GM21447 (cell line): ENCODE measurements at regions not wholly inside any gene's neighbourhood (a gene's known extent, or its start where the extent isn't known, plus 50 kb on each side); places are given as distances from the start of the nearest gene placed in this dataset.
A peak's percentile ranks its signal among the peaks of the same experiment; 100 is the strongest.

ENCODE experiments used
- ATAC-seq: cut with Tn5 transposase; IDR thresholded peaks from one replicate; pipeline ENCODE4 v1.9.1; 2021; ENCODE audit not compliant: unreplicated experiment

GRCh38 chr13:40434516-40435397 is 231.7 kb downstream of the FOXO1 start:
- no peak for ATAC-seq

- no peak for ATAC-seq
Measured at GRCh38 chr13:40438022-40438680, 228.3 kb downstream of the FOXO1 start.

DNA sequence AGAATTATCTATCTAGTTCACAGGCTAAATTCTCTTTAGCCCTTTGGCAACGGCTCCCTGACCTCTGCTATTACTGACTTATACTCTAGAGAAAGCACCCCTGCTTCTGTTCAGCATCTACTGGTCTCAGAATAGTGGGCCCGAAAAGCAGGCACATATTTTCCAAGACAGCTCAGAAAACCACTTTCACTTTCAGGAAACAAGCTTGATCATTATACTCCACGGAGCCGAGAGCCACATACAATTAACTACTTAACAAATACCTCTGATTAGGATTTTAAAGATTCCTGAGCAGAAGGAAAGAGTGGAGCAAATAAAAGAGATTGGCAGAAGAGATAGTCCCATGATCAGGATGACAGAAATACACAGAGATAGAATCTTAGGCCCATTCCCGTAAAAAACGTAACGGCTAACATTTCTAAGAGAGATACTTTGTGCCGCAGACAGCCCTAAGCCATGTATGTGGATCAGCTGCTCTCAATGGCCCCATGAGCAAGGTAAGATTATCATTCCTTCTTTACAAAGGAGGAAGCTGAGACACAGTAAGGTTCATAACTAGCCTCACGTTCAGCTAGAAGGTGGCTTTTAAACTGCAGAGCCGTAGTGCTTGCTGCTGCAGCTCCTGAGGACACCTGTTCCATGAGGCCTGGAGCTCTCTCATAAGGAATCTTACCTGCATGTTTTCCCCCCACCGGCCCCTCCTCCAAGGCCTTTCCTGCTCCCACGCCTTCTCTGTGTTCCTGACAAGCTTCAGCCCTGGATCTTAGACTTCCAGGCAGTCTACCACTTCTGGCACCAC is 227.2 kb downstream of the FOXO1 start:
- ATAC-seq = no peak

- no peak for ATAC-seq
Measured at GRCh38 chr13:40439928-40440327, 226.5 kb downstream of the FOXO1 start.

GRCh38 chr13:40440990-40441820 is 225.2 kb downstream of the FOXO1 start:
- no peak for ATAC-seq

DNA sequence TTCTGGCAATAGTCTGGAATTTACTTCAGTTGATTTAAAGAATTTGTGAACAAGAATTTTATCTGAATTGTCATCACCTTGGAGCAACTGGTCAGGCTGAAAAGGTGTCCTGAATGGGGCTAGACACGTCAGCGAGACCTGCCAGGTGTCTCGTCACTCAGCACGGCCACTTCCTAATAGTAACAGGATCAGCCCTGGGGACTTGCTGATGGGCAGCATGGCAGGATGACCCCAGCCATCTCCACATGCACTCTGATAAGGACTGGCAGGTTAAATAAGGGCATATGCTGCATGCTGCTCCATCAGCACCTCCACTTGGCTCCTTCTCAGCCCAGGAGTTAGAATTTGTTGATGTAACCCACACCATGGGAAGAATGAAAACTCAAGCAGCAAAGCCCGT is 224.2 kb downstream of the FOXO1 start:
- ATAC-seq = no peak

GRCh38 chr13:40442826-40443225 is 223.6 kb downstream of the FOXO1 start:
- ATAC-seq = no peak

DNA sequence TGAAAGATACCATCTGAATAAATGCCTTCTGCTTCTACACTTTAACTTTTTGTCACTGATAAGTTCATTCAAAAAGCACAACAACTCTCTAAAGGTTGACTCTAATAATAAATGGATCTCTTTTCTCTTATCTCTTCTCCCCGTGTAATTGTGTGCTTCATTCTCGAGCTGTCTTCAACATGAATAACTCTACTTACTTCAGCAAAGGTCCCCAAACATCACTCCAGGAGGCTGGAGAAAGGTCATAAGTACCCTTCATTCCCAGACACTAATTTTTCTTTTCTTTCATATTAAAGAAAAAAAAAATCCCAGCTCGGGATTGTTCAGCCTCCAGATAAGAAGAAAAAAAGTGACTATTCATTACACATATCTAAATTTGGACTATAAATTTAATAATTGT is 222.2 kb downstream of the FOXO1 start:
- ATAC-seq = no peak

- peak; percentile 98 for ATAC-seq
Measured at GRCh38 chr13:40445557-40445990, 220.9 kb downstream of the FOXO1 start.

DNA sequence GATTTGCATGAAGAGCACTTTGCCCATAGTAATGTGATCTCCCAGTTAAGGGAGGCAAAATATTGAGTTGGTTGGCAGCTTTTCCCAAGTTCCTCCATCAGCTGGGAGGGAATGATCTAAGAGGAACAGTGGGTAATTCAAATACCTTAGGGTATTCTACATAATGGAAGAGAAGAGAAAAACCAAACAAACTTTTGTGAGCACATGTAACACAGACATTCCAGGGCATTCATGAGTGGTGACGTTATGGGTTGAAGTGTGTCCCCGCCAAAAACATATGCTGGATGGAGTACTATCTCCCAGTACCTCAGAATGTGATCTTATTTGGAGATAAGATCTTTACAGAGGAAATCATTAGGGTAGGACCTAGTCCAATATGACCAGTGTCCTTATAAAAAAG is 220.1 kb downstream of the FOXO1 start:
- ATAC-seq = no peak

DNA sequence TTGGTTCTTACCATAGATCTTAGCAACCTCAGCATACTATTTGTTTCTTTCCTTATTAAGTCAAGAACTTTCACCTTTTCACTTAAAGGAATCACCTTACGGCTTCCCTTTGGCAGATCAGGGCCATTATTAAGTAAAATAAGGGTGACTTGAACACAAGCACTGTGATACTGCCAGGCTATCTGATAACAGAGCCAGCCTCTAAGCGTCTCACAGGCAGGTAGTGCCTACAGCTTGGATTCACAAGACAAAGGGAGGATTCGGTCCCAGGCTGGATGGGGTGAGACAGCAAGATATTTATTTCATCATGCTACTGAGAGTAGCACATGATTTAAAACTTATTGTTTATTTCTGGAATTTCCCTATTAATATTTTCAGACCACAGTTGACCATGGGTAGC is 218.6 kb downstream of the FOXO1 start:
- no peak for ATAC-seq

- ATAC-seq = no peak
Measured at GRCh38 chr13:40452038-40452666, 214.3 kb downstream of the FOXO1 start.

GRCh38 chr13:40452741-40453334 is 213.6 kb downstream of the FOXO1 start:
- ATAC-seq = no peak

GRCh38 chr13:40453351-40454021 is 213.0 kb downstream of the FOXO1 start:
- no peak for ATAC-seq

- no peak for ATAC-seq
Measured at GRCh38 chr13:40456397-40456953, 210.0 kb downstream of the FOXO1 start.

- ATAC-seq = no peak
Measured at GRCh38 chr13:40456979-40457553, 209.4 kb downstream of the FOXO1 start.

- no peak for ATAC-seq
Measured at GRCh38 chr13:40457929-40458719, 208.3 kb downstream of the FOXO1 start.

GRCh38 chr13:40458720-40458990 is 207.8 kb downstream of the FOXO1 start:
- no peak for ATAC-seq
